Erythroblast (primary cell): ENCODE measurements at regions not wholly inside any gene's neighbourhood (a gene's known extent, or its start where the extent isn't known, plus 50 kb on each side); places are given as distances from the start of the nearest gene placed in this dataset.
A peak's percentile ranks its signal among the peaks of the same experiment; 100 is the strongest.

ENCODE experiments used
- DNase-seq, 2 experiments: peaks; one replicate each; lab custom pipeline; 2025; lab: John Stamatoyannopoulos, UW
- GATA1 ChIP-seq: IDR thresholded peaks from 2 replicates; pipeline ENCODE4 v1.6.1; 2011; ENCODE audit warnings: low read depth, mild to moderate bottlenecking, control low read depth, low read length, moderate library complexity
- POLR2A ChIP-seq: IDR thresholded peaks from 2 replicates; pipeline ENCODE4 v1.6.1; 2011; ENCODE audit warnings: mild to moderate bottlenecking, low read length

DNA sequence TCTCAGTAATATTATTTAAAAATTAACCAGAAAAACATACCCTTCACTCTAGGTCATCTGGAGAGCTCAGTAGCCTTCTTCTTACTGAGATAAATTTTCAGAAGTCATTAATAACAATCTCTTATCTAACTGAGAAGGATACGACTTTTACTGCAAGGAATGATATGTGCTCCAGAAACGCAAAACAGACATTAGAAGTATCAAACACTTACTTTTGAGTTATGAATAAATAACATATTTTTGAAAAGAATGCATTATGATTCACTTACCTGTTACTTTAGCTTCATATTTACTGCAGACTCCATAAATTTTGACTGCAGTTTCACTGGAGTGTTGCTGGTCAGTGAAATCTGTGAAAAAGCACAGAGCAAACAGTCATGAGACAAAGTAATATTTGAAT lies 668.7 kb upstream of the NRSN1 start:
- DNase-seq, result no peak
- TF ChIP-seq GATA1 (no peak), POLR2A (no peak)

DNA sequence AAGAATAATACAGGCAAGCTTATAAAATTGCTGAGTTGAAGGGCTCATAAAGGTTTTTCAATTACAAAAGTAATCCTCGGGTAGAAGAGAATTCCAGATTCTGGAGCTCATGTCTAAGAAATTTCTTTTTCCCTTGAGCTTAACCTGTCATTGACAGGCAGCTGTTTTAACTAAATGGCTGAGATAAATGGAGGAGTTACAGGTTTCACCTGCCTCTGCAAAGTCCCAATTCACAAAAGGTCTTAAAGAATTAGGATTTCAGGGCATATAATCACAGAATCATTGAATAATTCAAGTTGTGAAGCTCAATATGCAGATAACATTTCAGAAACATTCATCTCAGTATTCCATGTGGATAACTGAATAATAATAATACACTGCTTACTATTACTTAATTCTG lies 660.1 kb upstream of the NRSN1 start:
- TF ChIP-seq POLR2A (no peak), GATA1 (no peak)
- DNase-seq, result no peak

DNA sequence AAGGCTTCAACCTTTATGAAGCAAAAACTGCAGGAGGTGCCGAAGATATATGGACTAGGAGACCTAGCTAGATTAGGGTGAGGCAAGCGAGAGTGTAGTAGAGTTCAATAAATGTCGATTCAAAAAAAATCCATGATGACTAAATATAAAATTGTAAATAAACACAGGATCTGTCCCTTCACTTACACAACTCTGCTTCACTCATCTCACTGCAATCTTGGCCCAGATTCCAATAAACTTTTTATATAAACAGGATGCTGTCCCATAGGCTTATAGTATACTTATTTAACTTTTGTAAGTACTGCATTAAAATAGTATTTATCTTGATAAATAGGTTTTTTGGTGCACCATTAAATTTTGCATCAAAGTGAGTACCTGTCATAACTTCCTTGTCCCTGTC lies 648.4 kb upstream of the NRSN1 start:
- DNase-seq, result no peak
- TF ChIP-seq POLR2A (no peak), GATA1 (no peak)

DNA sequence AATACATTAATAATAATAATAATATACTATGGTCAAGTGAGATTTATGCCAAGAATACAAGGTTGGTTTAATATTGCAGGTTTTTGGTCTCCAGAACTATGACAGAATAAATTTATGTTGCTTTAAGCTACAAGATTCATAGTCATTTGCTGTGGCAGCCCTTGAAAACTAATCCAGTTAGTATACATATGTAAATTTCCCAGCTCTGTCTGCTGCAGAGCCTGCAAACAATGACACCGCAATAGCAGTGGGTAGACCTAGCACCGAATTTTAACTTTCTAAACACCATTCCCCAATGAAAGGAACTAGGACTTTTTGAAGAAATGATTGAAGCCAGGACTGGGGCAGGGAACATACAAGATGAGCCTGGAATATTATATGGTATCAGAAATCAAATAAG lies 647.7 kb upstream of the NRSN1 start:
- DNase-seq, result no peak

DNA sequence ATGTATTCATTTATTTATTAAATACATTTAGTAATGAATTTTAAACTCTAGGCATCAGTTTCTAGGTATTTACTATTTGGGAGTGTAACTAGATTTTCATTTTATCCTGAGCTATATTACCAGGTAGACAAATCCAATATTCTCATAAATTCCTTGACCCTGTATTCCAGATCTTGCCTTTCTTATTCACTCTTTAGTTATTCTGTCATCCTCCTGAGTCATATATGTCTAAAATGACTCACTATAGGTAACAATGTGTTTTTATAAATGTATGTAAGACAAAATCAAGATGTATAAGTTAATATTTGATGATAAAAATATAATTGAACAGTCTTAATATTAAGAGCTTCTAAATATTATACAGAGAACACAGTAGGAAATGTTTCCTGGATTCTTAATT lies 642.1 kb upstream of the NRSN1 start:
- no peak for TF ChIP-seq POLR2A
- TF ChIP-seq GATA1, result no peak

More for the DNA sequence above, 647.7 kb upstream of the NRSN1 start:
- TF ChIP-seq POLR2A, result no peak
- TF ChIP-seq GATA1, result no peak

DNA sequence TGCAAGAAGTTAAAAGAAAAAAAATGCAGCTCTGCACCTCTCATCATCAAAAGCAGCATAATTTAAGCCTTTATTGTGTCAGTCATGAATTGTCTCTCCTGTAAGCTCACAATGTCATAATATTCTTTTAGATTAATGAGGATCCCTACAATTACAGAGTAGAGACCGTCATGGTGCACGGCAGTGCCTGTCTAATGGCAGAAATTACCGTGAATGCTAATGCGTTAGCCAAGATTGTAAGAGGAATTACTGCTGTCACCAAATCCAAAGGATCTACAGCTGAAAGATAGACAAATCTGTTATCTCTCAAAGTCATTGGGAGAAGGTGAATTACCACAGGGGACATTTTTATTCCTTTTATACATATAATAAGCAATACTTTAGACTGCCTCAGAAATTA lies 631.6 kb upstream of the NRSN1 start:
- TF ChIP-seq POLR2A, result no peak
- TF ChIP-seq GATA1, result no peak

More for the DNA sequence above, 642.1 kb upstream of the NRSN1 start:
- DNase-seq, result no peak

DNA sequence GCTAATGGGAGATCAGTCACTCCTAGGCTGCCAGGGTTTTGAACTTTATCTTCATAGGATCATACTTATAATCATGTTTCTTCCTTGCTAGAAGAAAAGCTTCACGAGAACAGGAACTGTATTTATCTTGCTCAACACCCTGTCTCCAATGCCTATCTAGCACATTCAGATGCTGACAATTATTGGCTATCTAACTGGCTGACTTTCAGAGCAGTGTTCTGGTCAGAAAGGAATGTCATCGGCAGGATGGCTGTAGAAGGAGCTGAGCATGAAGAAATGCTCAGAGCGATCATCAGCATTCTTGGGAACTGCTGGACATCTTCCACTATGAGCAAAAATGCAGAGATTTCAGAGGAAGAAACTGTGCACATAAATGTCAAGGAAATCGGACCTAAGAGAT lies 628.0 kb upstream of the NRSN1 start:
- TF ChIP-seq GATA1, result no peak
- no peak for TF ChIP-seq POLR2A
- peak; percentile 62 to 87 for DNase-seq

More for the DNA sequence above, 631.6 kb upstream of the NRSN1 start:
- DNase-seq, result no peak

DNA sequence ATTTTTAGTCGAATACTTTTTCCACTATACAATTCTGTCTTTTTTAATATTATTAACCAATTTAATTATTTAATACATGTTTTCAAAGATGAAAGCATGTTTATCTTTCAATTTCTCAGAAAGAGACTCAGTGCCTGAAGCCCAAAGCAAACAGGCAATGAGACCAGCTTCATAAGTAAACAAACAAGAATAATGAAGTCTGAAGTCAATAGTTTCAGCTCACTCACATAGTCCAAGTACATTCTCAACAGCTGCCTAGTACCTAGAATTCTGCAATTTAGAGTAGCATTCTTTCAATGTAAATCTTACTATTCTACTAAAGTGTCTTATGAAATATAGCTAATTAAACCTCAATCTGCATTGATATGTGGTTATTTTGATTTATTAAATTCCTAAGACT lies 626.5 kb upstream of the NRSN1 start:
- TF ChIP-seq POLR2A (no peak), GATA1 (no peak)
- DNase-seq, result no peak

DNA sequence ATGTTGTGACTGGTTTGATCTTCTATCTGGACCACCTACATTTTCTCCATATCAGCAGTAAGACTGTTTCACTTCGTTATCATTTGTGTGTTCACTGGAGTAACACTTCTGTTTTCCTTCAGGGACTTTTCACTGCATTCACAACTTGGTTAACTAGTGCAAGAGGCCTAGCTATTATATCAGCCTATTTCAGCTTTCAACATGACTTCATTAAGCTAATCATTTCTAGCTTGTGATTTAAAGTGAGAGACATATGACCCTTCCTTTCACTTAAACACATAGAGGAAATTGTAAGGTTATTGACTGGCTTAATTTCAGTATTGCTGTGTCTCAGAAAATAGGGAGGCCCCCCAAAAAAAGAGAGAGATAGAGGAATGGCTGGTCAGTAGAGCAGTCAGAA lies 622.8 kb upstream of the NRSN1 start:
- DNase-seq, result no peak
- TF ChIP-seq GATA1 (no peak), POLR2A (no peak)

DNA sequence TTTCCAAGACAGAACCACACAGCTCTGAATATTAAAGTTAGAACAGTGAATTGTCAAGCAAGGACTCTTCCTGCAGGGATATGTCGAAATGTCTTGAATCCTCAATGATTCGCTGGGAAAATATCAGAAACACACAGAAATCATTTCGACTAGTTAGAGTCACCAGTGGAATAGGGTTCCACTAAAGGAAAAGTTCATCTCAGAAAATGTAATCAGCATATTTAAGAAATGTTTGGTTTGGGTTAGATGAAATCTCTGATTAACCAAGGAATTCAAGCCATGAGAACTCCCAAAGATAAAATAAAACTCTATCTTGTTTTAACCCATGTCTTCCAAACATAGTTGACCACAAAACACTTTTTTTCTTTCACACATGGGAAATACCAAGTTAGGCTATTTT lies 621.0 kb upstream of the NRSN1 start:
- TF ChIP-seq POLR2A (no peak), GATA1 (no peak)
- DNase-seq, result no peak

DNA sequence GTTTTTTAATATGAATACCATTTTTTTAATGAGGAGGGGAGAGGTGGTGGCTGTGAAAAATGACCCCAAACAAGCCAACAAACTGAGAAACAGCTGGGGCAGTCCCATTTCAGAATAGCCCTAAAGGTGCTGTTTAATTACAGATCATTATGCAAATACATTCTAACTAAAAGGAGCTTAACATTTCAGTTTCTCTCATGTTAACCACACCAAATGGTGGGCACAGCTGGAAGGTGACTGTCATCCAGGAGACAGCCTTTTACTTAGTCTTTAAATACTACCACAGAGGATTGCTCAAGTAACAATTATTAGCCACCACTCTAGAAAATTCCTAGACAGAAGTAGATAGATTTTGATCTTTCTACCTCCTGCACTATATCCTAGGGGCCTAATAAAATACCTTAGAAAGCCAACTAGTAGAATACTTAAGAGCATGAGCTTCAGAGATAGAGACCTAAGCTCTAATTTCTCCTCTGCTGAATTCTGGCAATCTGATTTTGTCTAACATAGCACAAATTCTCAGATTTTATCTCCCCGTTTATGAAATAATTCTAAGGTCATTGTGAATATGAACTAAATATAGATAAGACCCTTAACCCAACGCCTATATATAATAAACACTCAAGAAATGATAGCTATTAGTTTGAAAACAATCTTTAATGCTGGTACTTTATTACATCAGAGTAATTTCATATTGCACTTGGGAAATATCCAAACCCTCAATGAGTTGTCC lies 615.1 kb upstream of the NRSN1 start:
- TF ChIP-seq POLR2A (no peak), GATA1 (no peak)
- DNase-seq, result no peak

DNA sequence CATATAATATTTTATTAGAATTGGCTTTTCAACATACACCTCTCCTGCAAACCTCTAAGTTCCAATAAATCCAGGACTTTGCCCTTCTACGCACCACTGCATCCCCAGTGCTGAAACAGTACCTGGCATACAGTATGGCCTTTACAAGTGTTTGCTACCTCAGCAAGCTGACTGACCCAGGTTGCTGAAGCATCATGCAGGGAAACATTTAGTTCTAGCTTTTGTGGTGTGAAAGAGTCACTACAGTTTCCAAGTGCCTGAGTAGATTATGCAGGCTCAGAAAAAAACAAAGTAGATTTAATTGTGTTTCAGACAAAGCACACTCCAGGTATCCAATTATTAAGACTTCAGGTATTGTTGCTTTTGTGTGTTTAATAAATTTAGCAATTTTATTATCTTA lies 614.2 kb upstream of the NRSN1 start:
- no peak for DNase-seq
- TF ChIP-seq GATA1, result no peak
- no peak for TF ChIP-seq POLR2A

DNA sequence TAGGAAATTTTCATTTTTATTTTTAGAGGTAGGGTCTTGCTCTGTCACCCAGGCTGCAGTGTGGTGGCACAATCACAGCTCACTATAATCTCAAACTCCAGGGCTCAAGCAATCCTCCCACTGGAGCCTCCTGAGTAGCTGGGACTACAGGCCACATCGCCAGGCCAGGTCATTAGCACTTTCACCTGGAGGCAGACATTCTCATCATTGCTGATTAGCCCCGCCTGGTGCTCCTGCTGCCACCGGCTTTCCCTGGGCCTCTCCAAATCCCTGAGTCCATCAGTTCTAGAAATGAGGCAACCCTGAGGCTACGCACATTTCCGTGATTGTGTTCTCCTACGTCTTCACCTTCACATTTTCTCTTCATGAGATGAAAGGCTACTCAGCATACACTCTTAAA lies 607.7 kb upstream of the NRSN1 start:
- DNase-seq, result no peak
- TF ChIP-seq POLR2A (no peak), GATA1 (no peak)

DNA sequence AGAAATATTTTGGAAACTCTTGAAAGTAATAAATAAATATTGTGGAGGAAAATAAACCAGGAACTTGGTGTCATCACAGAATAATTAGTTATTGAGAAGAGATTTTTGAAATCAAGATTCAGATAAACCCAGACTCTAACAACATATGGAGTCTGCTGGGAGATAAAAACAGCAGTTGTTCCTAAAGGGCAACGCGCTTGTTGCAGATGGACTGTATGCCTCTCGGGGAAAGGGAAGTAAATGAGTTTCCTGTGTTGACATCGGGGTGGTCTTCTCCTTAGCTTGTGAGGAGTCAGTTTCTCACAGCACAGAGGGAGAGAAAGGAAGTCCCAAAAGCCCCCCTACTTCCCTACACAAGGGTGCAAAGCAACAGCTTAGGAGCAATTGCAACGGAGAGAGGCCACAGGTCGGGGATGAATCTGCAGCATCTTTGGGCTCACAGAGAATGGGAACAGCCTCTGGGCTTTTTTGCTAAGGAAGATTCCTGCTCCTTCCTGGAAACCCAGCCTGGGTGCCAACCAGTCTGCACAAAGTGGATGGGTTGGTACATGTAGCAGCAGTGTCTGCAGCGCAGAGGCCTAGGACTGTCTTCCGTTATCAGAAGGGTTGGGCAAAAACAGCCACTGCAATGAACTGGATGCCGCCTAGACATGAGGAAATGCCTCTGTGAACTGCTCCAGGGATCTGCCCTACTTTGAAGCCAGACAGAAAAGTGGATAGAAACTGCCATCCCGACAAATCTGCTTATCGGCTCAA lies 603.0 kb upstream of the NRSN1 start:
- no peak for DNase-seq
- no peak for TF ChIP-seq POLR2A
- no peak for TF ChIP-seq GATA1
